Heart left ventricle (tissue), 13 donors: ENCODE measurements at regions not wholly inside any gene's neighbourhood (a gene's known extent, or its start where the extent isn't known, plus 50 kb on each side); places are given as distances from the start of the nearest gene placed in this dataset.

Source experiments
- CTCF ChIP-seq, 12 donors: fragments of 200-600 bp; sonication (generic) in 4 of 12; IDR thresholded peaks; one replicate each; pipeline versions ENCODE4 v1.5.0 to v1.8.0; 2018 to 2022; ENCODE audit warnings: antibody characterized with exemption in 12 of 12, mild to moderate bottlenecking in 5 of 12
- POLR2A ChIP-seq, 2 donors: fragments of 450-650 bp; IDR thresholded peaks; one replicate each; pipeline ENCODE4 v1.6.1; 2017; ENCODE audit warnings: antibody characterized with exemption in 2 of 2, mild to moderate bottlenecking in 2 of 2, moderate library complexity in 2 of 2
- donor health status: ischemic (EF 13 %, LVEDD 7.1; RV severe dilation, severe dysfunction).
- donor health status: DM: no; HTN: yes; CAD: no.
- donor health status: DM: no; HTN: no; CAD: no.
- donor health status: ischemic (EF 25% LVEDD 6.9; RV normal size, moderate dysfunction).
- donor health status: ischemic (EF 25% LVEDD 5.7; RV mildly dilated, moderate dysfunction).
- donor health status: ischemic (EF 35%, LVEDD 5.7; RV mildly dilated, moderate dysfunction).
- donor health status: nonischemic (EF 11% LVEDD 7.7; RV severe dilation, severe dysfunction).
- donor health status: DM: yes; HTN: yes; CAD: no.
- donor health status: PGD.
- donor health status: ischemic (EF 29% LVEDD 5.4; RV normal size, mild dysfunction).
- donor health status: nonischemic (EF 23%, LVEDD 6.1; RV moderate dilation, normal function).

DNA sequence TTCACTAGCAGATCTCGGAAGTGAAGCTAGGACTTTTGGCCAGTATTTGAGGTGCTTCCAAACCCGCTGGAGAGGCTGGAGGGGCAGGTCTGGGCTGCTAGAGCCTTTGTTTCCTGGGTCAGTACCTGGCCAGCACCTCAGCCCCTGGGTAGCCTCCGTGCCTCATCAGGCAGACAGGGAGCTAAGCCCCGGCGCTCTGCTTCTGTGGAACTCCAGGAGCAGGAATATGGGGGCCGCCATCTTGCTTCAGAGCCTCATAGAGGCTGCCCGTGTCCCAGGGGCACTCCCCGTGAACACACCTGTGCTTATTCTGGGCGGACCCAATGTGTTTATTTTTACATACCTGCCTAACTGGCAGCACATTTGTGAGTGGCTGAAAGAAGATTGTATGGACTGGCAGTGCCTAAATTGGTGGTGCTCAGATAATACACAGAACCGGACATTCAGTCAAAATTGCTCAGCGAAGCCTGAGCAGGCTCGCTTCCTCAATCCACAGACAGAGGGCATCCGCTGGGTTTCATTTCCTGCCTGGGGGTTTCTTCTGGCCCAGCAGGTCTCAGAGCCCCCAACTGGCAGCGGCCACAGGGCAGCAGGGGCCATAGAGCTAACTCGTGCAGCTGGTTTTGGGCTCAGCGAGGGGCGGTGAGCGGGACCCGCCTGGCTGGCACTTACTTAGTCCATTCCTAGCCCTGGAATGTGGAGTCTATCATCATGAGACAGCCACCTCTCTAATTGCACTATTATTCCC, 176.8 kb upstream of the ALKAL2 start:
- TF ChIP-seq CTCF (IDR thresholded peaks at IDR 0.05) (no peak), POLR2A (IDR thresholded peaks at IDR 0.05) (no peak)
